NCI-H1694 treated with DMSO at 0.1 percent for 48 hours (cell line): ENCODE measurements at regions not wholly inside any gene's neighbourhood (a gene's known extent, or its start where the extent isn't known, plus 50 kb on each side); places are given as distances from the start of the nearest gene placed in this dataset.
"Not testable (repeated sequence)": the region's sequence is repeated elsewhere in the genome, so short reads cannot be mapped to it uniquely, and the experiment has no call there.

Source experiments
- DNase-seq: peaks from one replicate; lab custom pipeline; 2025; lab: John Stamatoyannopoulos, UW

DNA sequence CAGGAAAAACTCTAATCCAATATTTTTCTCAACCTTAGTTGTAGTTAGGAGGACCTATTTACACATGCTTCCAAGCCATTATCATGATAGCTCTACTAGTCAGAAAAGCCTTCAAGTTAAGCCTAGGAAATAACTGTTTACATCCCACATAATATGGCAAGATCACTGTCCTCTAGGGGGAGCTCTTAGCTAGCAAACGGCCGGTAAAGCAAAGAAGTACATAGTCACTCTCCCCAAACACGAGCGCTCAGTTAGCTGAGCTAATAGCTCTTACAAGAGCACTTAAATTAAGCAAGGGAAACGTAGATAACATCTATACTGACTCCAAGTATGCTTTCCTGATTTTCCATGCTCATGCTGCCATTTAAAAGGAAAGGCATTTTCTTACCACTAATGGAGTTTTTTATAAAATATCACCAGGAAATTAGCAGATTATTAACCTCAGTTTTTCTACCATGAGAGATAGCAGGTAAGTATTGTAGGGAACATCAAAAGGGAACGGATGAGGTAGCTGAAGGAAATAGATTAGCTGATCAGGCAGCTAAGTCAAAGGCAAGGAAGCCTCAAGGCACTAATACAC, 100.6 kb upstream of the PABPC3 start:
- peak; percentile 61 for DNase-seq

DNA sequence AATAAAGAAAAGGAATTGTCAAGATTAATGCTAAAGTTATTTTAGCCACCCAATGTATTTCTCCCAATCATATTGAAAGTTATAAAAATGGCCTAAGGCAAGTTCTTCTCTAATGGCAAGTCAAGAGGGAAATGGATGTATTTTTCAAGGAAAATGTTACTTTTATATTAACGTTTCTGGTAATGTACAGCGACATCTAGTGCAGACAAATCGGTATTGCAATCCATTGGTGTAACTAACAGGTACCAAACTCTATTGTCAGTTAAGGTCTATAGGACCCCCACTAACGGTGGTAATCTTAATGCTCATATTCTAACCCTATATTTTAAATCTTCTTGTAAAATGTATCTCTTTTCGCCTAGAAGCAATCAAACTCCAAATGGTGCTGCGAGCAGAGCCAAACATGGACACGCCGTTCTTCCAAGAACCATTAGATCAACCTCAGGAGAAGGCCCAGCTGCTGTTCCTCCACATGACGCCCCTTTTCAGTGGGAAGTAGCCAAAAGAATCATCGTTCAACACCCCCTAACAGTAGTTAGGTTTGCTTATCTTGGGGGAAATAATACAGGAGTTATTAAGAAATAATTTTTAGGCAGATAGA, 98.5 kb upstream of the PABPC3 start:
- peak; percentile 34 for DNase-seq

DNA sequence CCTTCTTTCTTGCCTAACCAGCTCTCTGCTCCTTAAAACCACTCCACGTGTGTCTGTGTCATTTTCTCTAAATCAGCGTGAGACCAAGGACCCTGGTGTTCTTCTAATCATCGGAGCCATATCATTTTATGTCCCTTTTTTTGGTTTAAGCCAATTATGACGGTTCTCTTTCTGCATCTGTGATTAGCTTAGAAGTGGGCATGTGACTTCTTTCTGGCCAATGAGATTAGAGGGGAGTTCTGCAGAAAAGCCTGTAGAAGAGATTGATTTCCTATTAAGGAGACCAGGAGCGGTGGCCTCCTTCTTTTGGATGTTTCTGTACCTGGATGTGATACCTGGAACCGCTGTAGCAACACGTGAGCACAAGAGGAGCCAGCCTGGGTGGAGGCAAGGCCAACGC, 97.5 kb upstream of the PABPC3 start:
- DNase-seq = no peak

DNA sequence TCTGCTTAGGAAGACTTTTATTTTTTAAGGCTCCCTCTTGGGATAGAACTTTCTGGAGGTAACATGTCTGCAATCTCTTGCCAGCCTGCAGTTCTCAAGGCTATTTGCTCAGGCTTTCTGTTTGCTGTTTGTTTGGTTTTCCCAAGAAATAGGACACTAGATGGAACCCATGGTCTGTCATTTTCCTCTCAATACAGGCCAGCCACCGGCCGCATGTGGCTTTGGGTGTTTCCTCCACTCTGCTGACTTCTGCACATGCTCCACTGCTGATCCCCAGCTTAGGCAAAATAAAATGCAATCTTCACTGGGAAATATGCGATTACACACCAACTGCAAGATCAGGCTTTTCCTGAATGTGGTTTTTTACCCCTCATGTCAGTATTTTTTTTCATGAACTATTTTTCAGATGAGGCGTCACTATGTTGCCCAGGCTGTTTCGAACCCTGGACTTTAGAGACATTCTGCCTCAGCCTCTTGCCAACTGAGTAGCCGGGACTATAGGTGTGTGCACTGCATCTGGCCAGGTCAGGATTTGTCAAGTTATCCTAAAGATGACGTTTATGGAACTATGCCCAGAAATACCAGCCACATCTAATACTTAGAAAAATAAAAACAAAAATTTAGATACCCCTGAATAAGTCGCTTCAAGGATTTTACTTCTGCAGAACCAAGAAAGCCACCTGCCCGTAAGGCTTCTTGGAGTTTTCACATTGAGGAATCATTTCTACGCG, 94.3 kb upstream of the PABPC3 start:
- DNase-seq = no peak

DNA sequence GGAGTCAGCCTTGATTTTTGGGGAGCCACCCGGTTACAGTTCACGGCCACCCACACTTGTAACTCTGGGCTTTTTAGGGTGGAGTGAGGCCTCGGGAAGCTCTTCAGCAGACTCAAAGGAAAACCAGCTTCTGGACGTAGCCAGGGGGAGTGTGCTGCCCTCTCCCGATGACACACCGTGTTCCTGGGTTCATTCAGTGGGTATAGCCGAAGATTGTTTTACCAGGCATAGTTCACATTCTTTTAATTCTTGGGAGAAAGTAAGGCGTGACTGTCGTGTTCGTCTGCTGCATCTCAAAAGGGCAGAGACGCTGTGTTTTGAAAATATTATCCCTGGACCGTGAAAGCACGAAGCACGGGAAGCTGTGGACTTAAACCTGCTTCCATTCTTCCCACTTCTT, 93.6 kb upstream of the PABPC3 start:
- DNase-seq = not testable (repeated sequence)

DNA sequence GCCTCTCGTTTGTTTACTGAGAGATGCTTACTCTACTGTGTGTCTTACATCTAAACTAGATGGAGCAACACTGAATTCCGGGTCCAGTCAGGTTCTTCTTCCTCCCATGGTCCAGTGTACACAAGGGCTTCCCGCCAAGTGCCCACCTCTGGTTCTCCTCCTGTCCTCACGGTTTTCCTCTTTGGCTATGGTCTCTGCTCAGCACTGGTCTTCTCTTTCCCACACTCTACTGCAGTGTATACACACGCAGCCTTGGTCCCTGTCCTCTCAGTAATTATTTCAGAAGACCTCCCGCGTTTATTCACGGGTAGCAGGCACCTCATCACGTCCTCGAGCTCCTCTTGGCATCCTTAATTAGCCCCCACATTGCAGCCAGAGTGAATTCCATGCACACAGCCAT, 91.4 kb upstream of the PABPC3 start:
- not testable (repeated sequence) for DNase-seq

DNA sequence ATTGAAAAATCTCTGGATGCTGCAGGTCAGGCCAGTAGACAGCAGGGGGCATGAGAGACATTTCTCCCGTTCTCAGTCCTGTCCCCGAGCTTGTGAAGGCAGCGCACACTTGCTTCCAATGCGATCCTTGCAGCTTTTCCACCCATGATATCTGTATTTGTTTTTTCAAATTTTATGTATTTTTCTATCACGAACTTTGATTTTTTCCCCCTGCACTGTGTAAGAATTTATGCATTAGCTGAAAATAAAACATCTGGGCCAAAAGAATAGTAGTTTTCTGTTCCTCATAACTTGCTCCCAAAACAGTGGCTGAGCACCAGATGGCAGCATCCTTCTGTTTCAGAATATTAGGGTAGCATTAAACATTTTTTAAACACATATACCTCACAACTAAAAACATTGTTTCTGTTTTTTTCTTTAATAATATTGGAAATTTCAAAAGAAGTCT, 90.9 kb upstream of the PABPC3 start:
- DNase-seq = peak; percentile 11

DNA sequence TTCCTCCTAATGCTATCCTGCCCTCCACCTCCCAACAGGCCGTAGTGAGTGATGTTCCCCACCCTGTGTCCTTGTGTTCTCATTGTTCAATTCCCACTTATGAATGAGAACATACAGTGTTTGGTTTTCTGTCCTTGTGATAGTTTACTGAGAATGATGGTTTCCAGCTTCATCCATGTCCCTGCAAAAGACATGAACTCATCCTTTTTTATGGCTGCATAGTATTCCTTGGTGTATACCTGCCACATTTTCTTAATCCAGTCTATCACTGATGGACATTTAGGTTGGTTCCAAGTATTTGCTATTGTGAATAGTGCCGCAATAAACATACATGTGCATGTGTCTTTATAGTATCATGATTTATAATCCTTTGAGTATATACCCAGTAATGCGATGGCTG, 88.5 kb upstream of the PABPC3 start:
- DNase-seq = not testable (repeated sequence)

DNA sequence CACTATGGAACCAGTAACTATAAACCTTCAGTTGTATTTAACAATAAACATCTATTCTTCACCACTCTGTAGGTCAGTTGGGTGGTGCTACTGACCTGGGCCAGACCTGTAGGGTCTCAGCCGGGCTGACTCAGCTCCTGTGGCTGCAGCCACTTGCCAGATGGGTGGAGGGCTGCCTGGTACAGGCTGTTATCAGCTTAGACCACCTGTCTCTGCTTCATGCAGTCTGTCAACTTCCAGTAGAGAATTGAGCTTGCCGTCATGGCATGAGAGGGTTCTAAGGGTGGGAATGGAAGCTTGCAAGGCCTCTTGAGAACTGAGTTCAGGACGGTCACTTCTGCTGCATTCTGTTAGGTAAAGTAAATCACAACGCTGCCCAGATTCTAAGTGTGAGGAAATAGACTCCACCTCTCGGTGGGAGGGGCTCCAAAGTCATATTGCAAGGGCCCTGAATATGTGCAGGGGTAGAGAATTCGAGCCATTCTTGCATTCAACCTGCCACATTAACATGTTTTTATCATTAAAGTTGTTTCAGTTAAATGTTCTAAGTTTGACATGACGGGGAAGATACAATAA, 81.5 kb upstream of the PABPC3 start:
- DNase-seq = not testable (repeated sequence)

DNA sequence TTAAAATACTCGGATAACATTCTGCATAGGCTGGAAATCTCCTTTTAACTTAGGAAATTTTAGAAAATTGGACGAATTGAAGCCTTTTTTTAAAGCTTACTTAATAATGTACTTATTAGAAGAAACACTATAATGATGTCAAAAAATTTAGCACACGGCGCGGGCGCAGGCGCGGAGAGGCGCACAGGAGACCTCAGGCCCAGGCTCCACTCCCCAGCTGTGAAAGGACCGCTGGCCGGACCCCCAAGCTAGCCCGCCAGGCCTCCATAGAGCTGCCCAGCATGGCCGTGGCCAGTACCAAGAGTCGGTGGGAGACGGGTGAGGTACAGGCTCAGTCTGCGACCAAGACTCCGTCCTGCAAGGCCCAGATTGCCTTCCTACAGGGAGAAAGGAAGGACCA, 78.8 kb upstream of the PABPC3 start:
- DNase-seq = not testable (repeated sequence)

DNA sequence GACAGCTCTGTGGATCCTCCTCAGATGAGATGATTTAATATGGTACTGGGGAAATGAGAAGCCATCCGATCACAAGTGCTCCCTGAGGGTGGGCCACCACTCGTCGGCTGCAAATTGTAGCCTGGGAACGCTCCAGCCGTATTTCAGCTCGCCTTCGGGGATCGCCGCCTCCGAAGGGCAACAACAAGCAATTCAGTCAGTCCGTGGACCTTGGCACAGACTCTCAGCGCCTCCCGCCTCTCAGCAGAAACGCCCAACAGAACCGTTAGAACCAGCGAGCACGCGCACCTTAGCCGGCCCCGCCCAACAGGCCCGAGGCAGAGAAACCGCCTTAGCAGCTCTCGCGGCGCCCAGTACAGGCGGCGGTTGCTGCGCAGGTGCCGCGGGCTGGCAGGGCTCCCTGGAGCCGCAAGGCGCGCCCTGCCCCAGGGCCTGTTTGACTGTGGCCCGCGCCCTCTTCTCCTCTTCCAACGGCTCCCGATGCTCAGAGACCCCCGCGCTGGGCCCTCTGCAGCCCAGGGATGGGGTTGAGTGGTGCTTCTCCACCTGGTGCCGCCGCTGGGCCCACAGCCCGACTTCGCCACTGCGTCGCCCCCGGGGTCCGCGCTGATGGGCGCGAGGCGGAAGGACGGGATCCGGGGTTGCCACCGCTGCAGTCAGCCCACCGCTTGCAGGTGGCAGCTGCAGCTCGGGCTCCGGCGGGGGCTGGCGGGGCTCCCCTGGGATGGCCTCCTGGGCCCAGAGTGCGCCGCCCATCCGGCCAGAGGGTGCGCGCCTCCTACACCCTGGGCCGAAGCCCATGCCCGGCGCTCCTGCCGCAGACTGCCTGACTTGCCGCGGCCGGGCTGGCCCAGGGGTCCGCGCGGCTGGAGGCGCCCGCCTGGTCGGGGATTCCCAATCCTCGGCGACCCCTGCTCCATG, 77.9 kb upstream of the PABPC3 start:
- not testable (repeated sequence) for DNase-seq

DNA sequence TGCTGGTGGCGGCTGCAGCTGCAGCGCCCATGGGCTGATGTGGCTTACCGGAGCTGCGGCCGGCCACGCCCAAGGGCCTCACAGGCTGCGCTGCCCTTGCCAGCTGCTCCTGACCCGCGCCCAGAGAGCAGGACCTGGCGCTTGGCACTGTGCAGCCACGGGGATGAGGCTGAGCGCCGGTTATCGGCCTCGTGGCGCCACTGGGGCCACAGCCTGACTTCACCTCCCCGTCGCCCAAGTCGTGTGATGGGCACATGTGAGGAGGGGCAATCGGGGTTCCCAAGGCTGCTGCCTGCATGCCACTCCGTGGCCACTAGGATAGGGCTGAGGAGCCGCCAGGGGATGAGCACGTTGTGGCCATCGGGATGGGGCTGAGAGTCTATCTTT, 77.2 kb upstream of the PABPC3 start:
- DNase-seq = no peak

DNA sequence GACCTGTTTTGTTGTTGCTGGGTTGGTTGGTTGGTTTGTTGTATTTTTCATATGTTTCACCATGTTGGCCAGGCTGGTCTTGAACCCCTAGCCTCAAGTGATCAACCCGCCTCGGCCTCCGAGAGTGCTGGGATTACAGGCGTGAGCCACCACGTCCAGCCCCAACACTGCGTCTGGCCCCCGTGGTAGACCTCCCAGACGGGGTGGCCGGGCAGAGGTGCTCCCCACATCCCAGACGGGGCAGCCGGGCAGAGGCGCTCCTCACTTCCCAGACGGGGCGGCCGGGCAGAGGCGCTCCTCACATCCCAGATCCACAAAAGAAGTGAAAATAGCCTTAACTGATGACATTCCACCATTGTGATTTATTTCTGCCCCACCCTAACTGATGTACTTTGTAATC, 76.2 kb upstream of the PABPC3 start:
- DNase-seq = not testable (repeated sequence)

DNA sequence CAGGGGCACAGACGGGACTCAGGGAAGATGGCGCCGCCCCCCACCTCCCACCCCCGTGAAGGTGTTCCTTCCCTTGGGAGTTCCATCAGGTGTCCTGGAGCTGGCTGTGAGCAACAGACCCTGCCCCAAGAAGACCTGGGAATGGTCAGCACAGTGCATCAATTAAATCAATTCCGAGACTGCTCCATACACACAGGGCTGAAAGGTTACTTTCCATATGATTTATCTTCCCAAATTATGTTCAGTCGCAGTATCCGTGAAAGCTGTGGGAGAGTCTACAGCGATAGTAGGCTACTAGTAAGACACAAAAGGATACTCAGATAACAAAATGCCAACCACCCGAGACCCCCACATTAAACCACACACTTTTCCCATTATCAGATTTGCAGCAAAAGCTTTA, 71.8 kb upstream of the PABPC3 start:
- DNase-seq = no peak

DNA sequence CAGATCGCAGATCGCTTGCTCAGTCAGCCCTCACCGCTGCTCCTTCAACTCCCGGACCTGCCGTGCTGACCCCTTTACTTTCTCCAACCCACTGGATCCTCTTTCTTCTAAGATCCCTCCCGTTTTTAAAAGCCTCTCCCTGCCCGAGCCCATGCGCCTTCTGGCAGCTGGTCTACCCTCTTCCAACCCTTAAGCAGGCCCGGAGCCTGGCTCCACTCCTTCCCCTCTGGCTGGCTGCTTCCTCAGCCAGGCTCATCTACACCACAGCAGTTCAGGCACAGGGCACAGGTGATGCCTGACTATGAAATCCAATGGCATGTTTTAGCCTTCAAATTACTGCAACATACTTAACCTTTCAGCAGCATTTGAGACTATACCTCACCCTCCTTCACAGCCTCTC, 63.8 kb upstream of the PABPC3 start:
- no peak for DNase-seq

DNA sequence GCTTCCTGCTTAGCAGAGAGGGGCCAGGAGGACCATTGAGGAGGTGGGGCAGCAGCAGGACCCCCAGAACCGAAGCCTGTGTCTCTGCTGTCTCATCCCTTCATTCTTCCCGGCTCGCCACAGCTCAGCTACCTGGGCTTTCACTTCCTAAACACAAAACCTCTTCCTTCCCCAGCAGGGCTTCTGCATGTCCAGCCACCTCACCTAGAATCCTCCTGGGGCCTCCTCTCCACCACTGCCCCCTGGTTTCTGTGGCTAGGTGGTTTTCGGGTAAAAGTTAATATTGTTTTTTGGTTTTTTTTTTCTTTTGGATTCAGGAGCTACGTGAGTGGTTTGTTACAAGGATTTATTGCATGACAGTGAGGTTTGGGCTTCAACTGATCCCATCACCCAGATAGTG, 61.8 kb upstream of the PABPC3 start:
- no peak for DNase-seq

DNA sequence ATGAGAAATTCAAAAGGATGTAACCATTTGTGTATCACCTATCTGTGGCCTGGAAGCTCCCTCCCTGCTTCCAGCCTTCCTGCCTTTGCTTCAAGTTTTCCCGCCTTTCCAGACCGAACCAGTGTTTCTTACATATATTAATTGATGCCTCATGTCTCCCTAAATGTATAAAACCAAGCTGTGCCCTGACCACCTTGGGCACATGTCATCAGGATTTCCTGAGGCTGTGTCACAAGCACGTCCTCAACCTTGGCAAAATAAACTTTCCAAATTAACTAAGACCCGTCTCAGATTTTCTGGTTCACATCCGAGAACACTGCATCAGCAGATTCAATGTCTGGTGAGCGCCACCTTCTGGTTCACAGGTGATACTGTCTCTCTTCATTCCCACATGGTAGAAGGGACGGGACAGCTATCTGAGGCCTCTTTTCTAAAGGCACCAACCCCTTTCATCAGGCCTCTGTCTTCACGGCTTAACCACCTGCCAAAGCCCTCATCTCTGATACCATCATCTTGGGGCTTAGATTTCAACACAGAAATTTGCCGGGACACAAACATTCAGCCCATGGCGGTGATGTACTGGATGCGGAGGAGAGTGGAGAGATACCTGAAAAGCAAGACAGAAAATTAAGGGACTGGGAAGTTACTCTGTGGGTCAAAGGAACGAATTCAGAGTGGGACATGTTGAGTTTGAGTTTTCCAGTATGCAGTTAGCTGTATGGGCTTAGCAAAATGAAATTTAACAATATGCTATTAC, 58.7 kb upstream of the PABPC3 start:
- peak; percentile 39 for DNase-seq

DNA sequence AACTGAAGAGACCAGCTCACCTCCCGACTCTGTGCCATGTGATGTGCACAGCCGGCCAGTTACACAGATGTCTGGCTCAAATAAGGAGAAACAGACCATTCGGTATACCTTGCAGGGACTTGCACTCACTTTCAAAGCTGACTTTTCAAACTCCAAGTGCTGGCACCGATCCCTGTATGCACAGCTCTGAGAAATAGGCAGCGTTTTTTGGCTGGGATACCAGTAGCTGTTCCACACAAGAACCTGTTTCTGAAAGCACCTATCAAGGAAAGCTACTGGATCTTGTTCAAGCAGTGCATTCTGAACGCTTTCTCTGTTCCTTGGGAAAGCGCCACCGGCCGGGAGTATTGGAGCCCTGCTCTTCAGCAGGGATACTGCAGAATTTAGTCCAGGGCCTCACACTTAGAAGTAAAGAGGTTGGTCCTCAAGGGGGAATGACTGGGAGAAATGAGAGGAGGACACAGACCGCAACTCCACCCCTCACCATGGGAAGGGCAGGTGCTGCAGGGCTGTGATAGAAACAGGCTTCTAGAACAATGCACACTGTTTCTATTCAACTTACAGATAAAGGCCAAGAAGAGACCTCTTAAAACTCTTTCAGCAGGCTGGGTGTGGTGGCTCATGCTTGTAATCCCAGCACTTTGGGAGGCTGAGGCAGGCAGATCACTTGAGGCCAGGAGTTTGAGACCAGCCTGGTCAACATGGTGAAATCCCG, 53.6 kb upstream of the PABPC3 start:
- no peak for DNase-seq

DNA sequence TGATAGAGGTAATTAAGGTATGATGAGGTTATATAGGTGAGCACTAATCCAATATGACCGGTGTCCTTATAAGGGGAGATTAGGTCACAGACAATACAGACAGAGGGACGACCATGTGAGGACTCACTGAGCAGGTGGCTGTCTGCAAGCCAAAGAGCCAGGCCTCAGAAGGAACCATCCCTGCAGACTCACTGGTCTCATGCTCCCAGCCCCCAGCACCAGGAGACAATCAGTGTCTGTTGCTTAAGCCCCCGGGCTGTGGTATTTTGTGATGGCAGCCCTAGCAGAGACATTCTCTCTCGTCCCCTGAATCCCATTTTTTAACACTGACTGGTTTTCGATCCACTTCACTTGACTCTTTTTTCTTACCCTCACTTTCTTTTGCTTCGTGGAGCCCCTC, 51.9 kb upstream of the PABPC3 start:
- no peak for DNase-seq
